K562 (cell line): ENCODE measurements at regions not wholly inside any gene's neighbourhood (a gene's known extent, or its start where the extent isn't known, plus 50 kb on each side); places are given as distances from the start of the nearest gene placed in this dataset.

Source experiments
- ATAC-seq: fragments of 200-7000 bp; cut with Tn5 transposase; 3 replicates; pipeline ENCODE4 v1.9.1; 2020; ENCODE audit warnings: moderate library complexity
- BruUV-seq: library from RNA; stranded (reverse); fragments of 400-500 nt; replicated peaks from 2 replicates; lab custom pipeline; 2021; lab: Mats Ljungman, UMichigan
- CTCF ChIA-PET: fragments of 300-600 bp; formaldehyde crosslinking; extraction: SDS; loops from one replicate; lab custom pipeline; 2021; ENCODE audit warnings: low intra/inter-chr PET ratio; lab: Yijun Ruan, JAX
- POLR2A ChIA-PET: fragments of 300-600, 350-650 bp; sonication (Branson Sonifier 250); formaldehyde crosslinking; extraction: SDS; loops from one replicate; lab custom pipeline; 2021; ENCODE audit warnings: antibody characterized with exemption, inconsistent platforms; lab: Yijun Ruan, JAX
- DNase-seq, 4 experiments: peaks; one replicate each; pipeline versions ENCODE4 v3.0.0 to v3.0.0-alpha.2; 2011 to 2018; ENCODE audit warnings: low spot score in 3 of 4, mixed read lengths in 3 of 4; ENCODE audit errors: extremely low read depth in 1 of 4
- FAIRE-seq: peaks from 2 replicates; lab custom pipeline; 2011; peaks lifted over from hg19 to GRCh38; lab: Jason Lieb, UNC
- H2AFZ ChIP-seq: 2 replicates; pipeline ENCODE4 v1.6.0; 2011; ENCODE audit warnings: low read depth, low read length, control low read depth, inconsistent platforms
- H3K27ac ChIP-seq: fragments of 200-600 bp; 3 replicates; pipeline ENCODE4 v1.8.0; 2011; ENCODE audit warnings: low read depth, mild to moderate bottlenecking, control low read depth, inconsistent platforms, low read length, moderate library complexity, mixed read lengths; ENCODE audit errors: extremely low read depth
- H3K27me3 ChIP-seq, 2 experiments: fragments of 300-600 bp in 1 of 2; 2 replicates in 1 of 2; 3 replicates in 1 of 2; pipeline versions ENCODE4 v1.6.0 to v1.8.0; 2011; ENCODE audit warnings: inconsistent platforms in 2 of 2, low read length in 2 of 2, mild to moderate bottlenecking in 1 of 2, mixed read lengths in 1 of 2, moderate library complexity in 1 of 2; ENCODE audit not compliant: control insufficient read depth in 2 of 2, insufficient read depth in 2 of 2
- H3K36me3 ChIP-seq: fragments of 300-600 bp; 3 replicates; pipeline ENCODE4 v1.8.0; 2011; ENCODE audit warnings: mild to moderate bottlenecking, low read length, inconsistent platforms; ENCODE audit not compliant: control insufficient read depth, insufficient read depth
- H3K4me1 ChIP-seq, 2 experiments: fragments of 200-600 bp in 1 of 2; replicated peaks in 1 of 2; 2 replicates in 1 of 2; 3 replicates in 1 of 2; pipeline versions ENCODE4 v1.5.1 to v1.8.0; 2011; ENCODE audit warnings: inconsistent platforms in 2 of 2, low read length in 2 of 2, mild to moderate bottlenecking in 1 of 2, mixed read lengths in 1 of 2, moderate library complexity in 1 of 2; ENCODE audit not compliant: control insufficient read depth in 2 of 2, insufficient read depth in 2 of 2
- H3K4me2 ChIP-seq: 2 replicates; pipeline ENCODE4 v1.6.1; 2011; ENCODE audit warnings: low read length, control low read depth, inconsistent platforms, mixed read lengths; ENCODE audit not compliant: insufficient read depth
- H3K4me3 ChIP-seq: fragments of 200-600 bp; sonication (generic), shearing (Covaris generic); 2 replicates; pipeline ENCODE4 v1.5.1; 2016; ENCODE audit warnings: control low read depth, inconsistent platforms
- H3K79me2 ChIP-seq: fragments of 200-600 bp; 3 replicates; pipeline ENCODE4 v1.8.0; 2011; ENCODE audit warnings: low read length, inconsistent platforms; ENCODE audit not compliant: control insufficient read depth, insufficient read depth
- H3K9ac ChIP-seq, 2 experiments: 2 replicates each; pipeline versions ENCODE4 v1.6.0 to v1.6.1; 2011; ENCODE audit warnings: low read depth in 2 of 2, low read length in 2 of 2, control low read depth in 1 of 2, inconsistent platforms in 1 of 2, mild to moderate bottlenecking in 1 of 2, mixed read lengths in 1 of 2; ENCODE audit not compliant: insufficient read depth in 1 of 2
- H3K9me1 ChIP-seq: one replicate; pipeline ENCODE4 v1.6.0; 2011; ENCODE audit warnings: inconsistent platforms, mild to moderate bottlenecking, low read length, moderate library complexity; ENCODE audit not compliant: control insufficient read depth, insufficient read depth
- H3K9me3 ChIP-seq: replicated peaks from 2 replicates; pipeline ENCODE4 v1.5.1; 2011; ENCODE audit warnings: low read depth, low read length, inconsistent platforms; ENCODE audit not compliant: control insufficient read depth, insufficient read depth
- H4K20me1 ChIP-seq: replicated peaks from 2 replicates; pipeline ENCODE4 v1.6.1; 2011; ENCODE audit warnings: low read length, inconsistent platforms, mixed read lengths; ENCODE audit not compliant: control insufficient read depth, insufficient read depth
- BCOR ChIP-seq: fragments of 450-650 bp; IDR thresholded peaks from 2 replicates; pipeline ENCODE4 v1.6.1; 2016
- CBX5 ChIP-seq: IDR thresholded peaks from 2 replicates; pipeline ENCODE4 v1.6.1; 2014; ENCODE audit warnings: low read depth, borderline replicate concordance
- CC2D1A ChIP-seq: fragments of 450-650 bp; IDR thresholded peaks from 2 replicates; pipeline ENCODE4 v1.6.1; 2017; ENCODE audit warnings: mild to moderate bottlenecking
- CHAMP1 ChIP-seq: fragments of 450-650 bp; IDR thresholded peaks from 2 replicates; pipeline ENCODE4 v1.6.1; 2016; ENCODE audit warnings: mild to moderate bottlenecking
- CHD1 ChIP-seq: fragments of 200-600 bp; sonication (generic); IDR thresholded peaks from one replicate; pipeline ENCODE4 v1.6.1; 2012; ENCODE audit warnings: mild to moderate bottlenecking, moderate library complexity, low read length, inconsistent platforms
- HCFC1 ChIP-seq: IDR thresholded peaks from 2 replicates; pipeline ENCODE4 v1.6.1; 2012; ENCODE audit warnings: low read depth, low read length, improper control_type of control experiment
- HDAC6 ChIP-seq: IDR thresholded peaks from 2 replicates; pipeline ENCODE4 v1.6.1; 2012; ENCODE audit warnings: low read depth, mild to moderate bottlenecking, control low read depth, inconsistent platforms, low read length, moderate library complexity
- HDGF ChIP-seq: fragments of 450-650 bp; IDR thresholded peaks from 2 replicates; pipeline ENCODE4 v1.6.1; 2016
- MTF1 ChIP-seq: fragments of 250-450 bp; sonication (Bioruptor Pico); IDR thresholded peaks from 2 replicates; pipeline ENCODE4 v1.9.0; 2021; ENCODE audit warnings: moderate library complexity, mild to moderate bottlenecking, inconsistent platforms, borderline replicate concordance
- PRMT5 ChIP-seq: sonication (generic); formaldehyde crosslinking; IDR thresholded peaks from 2 replicates; pipeline ENCODE4 v1.5.0; 2020; ENCODE audit warnings: missing genetic modification reagents
- RBM25 ChIP-seq: fragments of 200-400 bp; formaldehyde crosslinking; IDR thresholded peaks from 2 replicates; pipeline ENCODE4 v1.6.1; 2018; ENCODE audit warnings: low read length, low read depth, moderate library complexity; ENCODE audit not compliant: severe bottlenecking
- SRSF3 ChIP-seq: fragments of 200-400 bp; formaldehyde crosslinking; IDR thresholded peaks from 2 replicates; pipeline ENCODE4 v1.6.1; 2016; ENCODE audit warnings: mild to moderate bottlenecking, low read length, moderate library complexity; ENCODE audit not compliant: insufficient read depth
- TAF7 ChIP-seq: fragments of 450-650 bp; IDR thresholded peaks from 2 replicates; pipeline ENCODE4 v1.6.1; 2016; ENCODE audit warnings: missing genetic modification characterization, missing compliant biosample characterization
- ZC3H4 ChIP-seq: sonication (generic); formaldehyde crosslinking; IDR thresholded peaks from 2 replicates; pipeline ENCODE4 v1.9.0; 2021; ENCODE audit warnings: missing genetic modification reagents, borderline replicate concordance
- ZNF146 ChIP-seq: IDR thresholded peaks from one replicate; pipeline ENCODE4 v1.6.1; 2018; ENCODE audit warnings: missing compliant biosample characterization; ENCODE audit not compliant: unreplicated experiment
- ZNF436 ChIP-seq: fragments of 250-450, 450-650 bp; sonication (Bioruptor Pico); formaldehyde crosslinking; IDR thresholded peaks from 2 replicates; pipeline ENCODE4 v1.7.0; 2020; ENCODE audit warnings: mild to moderate bottlenecking
- WGBS: fragments of 100-300 bp; shearing (Covaris generic); methylation state at CpG from one replicate; pipeline ENCODE4 v1.1.6; 2016; ENCODE audit warnings: low coverage, mixed read lengths; ENCODE audit not compliant: insufficient coverage; ENCODE audit errors: missing lambda C conversion rate; 5-methylcytosine and 5-hydroxymethylcytosine counted together
- in situ Hi-C: fragments of 300-500 bp; cut with MboI; formaldehyde crosslinking; loops from 4 replicates; pipeline ENCODE4 v1.15.0; 2018; ENCODE audit warnings: inconsistent platforms, mixed read lengths
- intact Hi-C: fragments of 100-400 bp; cut with micrococcal nuclease; formaldehyde crosslinking; loops from 2 replicates; pipeline ENCODE4 v1.14.2; 2022

- no peaks in the 10 kb centered on the region for H3K9me3 ChIP-seq
- ChIA-PET POLR2A (interaction anchor here (0.6 kb wide), 1 partner anchor 12 kb away, joined by 3 read pairs; no protein-coding TSS in a partner anchor), CTCF (no interaction called here)
- intact Hi-C loops (no loop called here), in situ Hi-C loops (no loop called here)
- no peak overlapping the region for H3K9ac ChIP-seq
- DNase-seq: no peak
- no peak overlapping the region for H3K4me3 ChIP-seq
- no peak overlapping the region for H2AFZ ChIP-seq
- H3K79me2 ChIP-seq: no peaks in the 10 kb centered on the region
- no peaks in the 10 kb centered on the region for H3K4me1 ChIP-seq
- H3K9me1 ChIP-seq: no peaks in the 10 kb centered on the region
- BruUV-seq: no TSS peak
- peaks cover 4 to 23% of the 10 kb centered on the region in 2 experiments; a peak in 4 of 5 replicates for H3K27me3 ChIP-seq
- H4K20me1 ChIP-seq: no peaks in the 10 kb centered on the region; the same call in 1 of the 2 replicates
- no peak overlapping the region for H3K27ac ChIP-seq
- no peak overlapping the region for H3K4me2 ChIP-seq
- WGBS: 3% methylated on average over 5 of the region's 5 CpGs
- ATAC-seq: no peak
- no peak for FAIRE-seq
- H3K36me3 ChIP-seq: no peaks in the 10 kb centered on the region
- TF ChIP-seq ZNF436 (CRISPR knock-in tag): no peak
- TF ChIP-seq HDAC6: no peak
- TF ChIP-seq RBM25: peak; percentile 14
- peak; percentile 83 for TF ChIP-seq ZNF146 (CRISPR knock-in tag)
Observed at GRCh38 chr12:111135293-111135832, 215.0 kb upstream of the MYL2 start.

GRCh38 chr12:111130336-111130735, 210.0 kb upstream of the MYL2 start:
- POLR2A ChIA-PET: no interaction called here
- FAIRE-seq (no peak), ATAC-seq (no peak)
- no peak for TF ChIP-seq ZC3H4 (CRISPR knock-in tag)
- no peak for TF ChIP-seq CC2D1A
- TF ChIP-seq CBX5: no peak
- no peak for TF ChIP-seq CHAMP1
- TF ChIP-seq SRSF3: no peak
- TF ChIP-seq BCOR: no peak
- no peak for TF ChIP-seq TAF7
- TF ChIP-seq CHD1: no peak
- TF ChIP-seq HDGF: no peak
- TF ChIP-seq HCFC1: no peak
- no peak for TF ChIP-seq PRMT5 (CRISPR knock-in tag)
- no peak for TF ChIP-seq MTF1 (CRISPR knock-in tag)

More at GRCh38 chr12:111130336-111130735, 210.0 kb upstream of the MYL2 start:
- BruUV-seq: no TSS peak
- CTCF ChIA-PET: no interaction called here
- Histone ChIP-seq H3K9me3 (no peaks in the 10 kb centered on the region), H4K20me1 (no peaks in the 10 kb centered on the region), H3K36me3 (no peaks in the 10 kb centered on the region), H3K27ac (no peak overlapping the region), H3K4me3 (no peak overlapping the region), H3K79me2 (no peaks in the 10 kb centered on the region), H3K27me3 (no peaks in the 10 kb centered on the region), H3K9me1 (no peaks in the 10 kb centered on the region), H3K4me1 (no peaks in the 10 kb centered on the region), H3K9ac (no peak overlapping the region), H3K4me2 (no peak overlapping the region), H2AFZ (no peak overlapping the region)
- in situ Hi-C loops: no loop called here
- intact Hi-C loops: no loop called here
- no peak for DNase-seq
